HFFc6 (cell line): ENCODE measurements at regions not wholly inside any gene's neighbourhood (a gene's known extent, or its start where the extent isn't known, plus 50 kb on each side); places are given as distances from the start of the nearest gene placed in this dataset.

Experiments used
- DNase-seq: peaks from one replicate; pipeline ENCODE4 v3.0.0-alpha.2; 2018
- H3K27ac Mint-ChIP-seq: 2 replicates; pipeline ENCODE4 v1.8.0; 2020; ENCODE audit warnings: mild to moderate bottlenecking, mixed read lengths
- H3K27me3 Mint-ChIP-seq: 2 replicates; pipeline ENCODE4 v1.8.0; 2021; ENCODE audit warnings: mild to moderate bottlenecking, moderate library complexity, mixed read lengths; ENCODE audit not compliant: insufficient read depth
- H3K36me3 Mint-ChIP-seq: 2 replicates; pipeline ENCODE4 v1.8.0; 2021; ENCODE audit warnings: low read depth, mixed read lengths
- H3K4me1 Mint-ChIP-seq: 2 replicates; pipeline ENCODE4 v1.8.0; 2020; ENCODE audit warnings: low read depth, mixed read lengths
- H3K4me3 Mint-ChIP-seq: 2 replicates; pipeline ENCODE4 v1.8.0; 2020; ENCODE audit warnings: mild to moderate bottlenecking, moderate library complexity, mixed read lengths
- H3K9me3 Mint-ChIP-seq: 2 replicates; pipeline ENCODE4 v1.8.0; 2020; ENCODE audit warnings: mild to moderate bottlenecking, mixed read lengths
- CTCF ChIP-seq: fragments of 200-600 bp; sonication (generic); IDR thresholded peaks from 2 replicates; pipeline ENCODE4 v1.5.0; 2021; ENCODE audit warnings: antibody characterized with exemption, mild to moderate bottlenecking

- H3K36me3 Mint-ChIP-seq, result no peaks in the 10 kb centered on the region
- H3K27ac Mint-ChIP-seq, result no peak overlapping the region
- no peaks in the 10 kb centered on the region for H3K9me3 Mint-ChIP-seq
- no peaks in the 10 kb centered on the region for H3K27me3 Mint-ChIP-seq
- H3K4me1 Mint-ChIP-seq, result no peaks in the 10 kb centered on the region
- TF ChIP-seq CTCF, result no peak
- no peak overlapping the region for H3K4me3 Mint-ChIP-seq
- no peak for DNase-seq
Observed at GRCh38 chr5:58208674-58209073, 251.2 kb downstream of the PLK2 start.

GRCh38 chr5:58207076-58207475, 252.8 kb downstream of the PLK2 start:
- no peak overlapping the region for H3K27ac Mint-ChIP-seq
- H3K9me3 Mint-ChIP-seq, result no peaks in the 10 kb centered on the region
- TF ChIP-seq CTCF, result no peak
- H3K4me3 Mint-ChIP-seq, result no peak overlapping the region
- H3K36me3 Mint-ChIP-seq, result no peaks in the 10 kb centered on the region
- peaks cover 5% of the 10 kb centered on the region; the same call in 1 of the 2 replicates for H3K27me3 Mint-ChIP-seq
- no peaks in the 10 kb centered on the region; the same call in 1 of the 2 replicates for H3K4me1 Mint-ChIP-seq
- DNase-seq, result no peak

GRCh38 chr5:58204966-58205365, 254.9 kb downstream of the PLK2 start:
- no peak for DNase-seq
- H3K36me3 Mint-ChIP-seq, result no peaks in the 10 kb centered on the region
- no peaks in the 10 kb centered on the region; the same call in 1 of the 2 replicates for H3K4me1 Mint-ChIP-seq
- H3K9me3 Mint-ChIP-seq, result no peaks in the 10 kb centered on the region
- H3K4me3 Mint-ChIP-seq, result no peak overlapping the region
- no peak overlapping the region for H3K27ac Mint-ChIP-seq
- peaks cover 5% of the 10 kb centered on the region; the same call in 1 of the 2 replicates for H3K27me3 Mint-ChIP-seq
- TF ChIP-seq CTCF, result no peak

- Mint-ChIP-seq H3K4me3 (no peak overlapping the region), H3K27ac (no peak overlapping the region), H3K4me1 (peaks cover 7% of the 10 kb centered on the region), H3K36me3 (no peaks in the 10 kb centered on the region), H3K27me3 (peaks cover 5% of the 10 kb centered on the region; the same call in 1 of the 2 replicates), H3K9me3 (no peaks in the 10 kb centered on the region)
- no peak for DNase-seq
- no peak for TF ChIP-seq CTCF
Observed at GRCh38 chr5:58202941-58203444, 256.9 kb downstream of the PLK2 start.

GRCh38 chr5:58201922-58202648, 257.8 kb downstream of the PLK2 start:
- no peak for TF ChIP-seq CTCF
- Mint-ChIP-seq H3K4me3 (no peak overlapping the region), H3K27ac (no peak overlapping the region), H3K9me3 (no peaks in the 10 kb centered on the region), H3K4me1 (peaks cover 16% of the 10 kb centered on the region), H3K36me3 (no peaks in the 10 kb centered on the region), H3K27me3 (peaks cover 5% of the 10 kb centered on the region; the same call in 1 of the 2 replicates)
- no peak for DNase-seq
